Fibroblast of lung (primary cell): ENCODE measurements at regions not wholly inside any gene's neighbourhood (a gene's known extent, or its start where the extent isn't known, plus 50 kb on each side); places are given as distances from the start of the nearest gene placed in this dataset.

Experiments
- DNase-seq, 2 donors: peaks; one replicate each; pipeline versions ENCODE4 v3.0.0 to v3.0.0-alpha.2; 2010; ENCODE audit warnings: low read depth in 2 of 2
- H2AFZ ChIP-seq: 2 replicates; pipeline ENCODE4 v1.5.1; 2012; ENCODE audit warnings: low read length, control low read depth, inconsistent platforms
- H3K27ac ChIP-seq: 2 replicates; pipeline ENCODE4 v1.5.1; 2011; ENCODE audit warnings: low read length, control low read depth; ENCODE audit not compliant: insufficient read depth
- H3K27me3 ChIP-seq: 2 replicates; pipeline ENCODE4 v1.5.1; 2011; ENCODE audit warnings: mild to moderate bottlenecking, low read length; ENCODE audit not compliant: control insufficient read depth, insufficient read depth
- H3K36me3 ChIP-seq: 2 replicates; pipeline ENCODE4 v1.5.1; 2011; ENCODE audit warnings: low read length; ENCODE audit not compliant: control insufficient read depth, insufficient read depth
- H3K4me1 ChIP-seq: 2 replicates; pipeline ENCODE4 v1.5.1; 2011; ENCODE audit warnings: low read length; ENCODE audit not compliant: control insufficient read depth, insufficient read depth; ENCODE audit errors: extremely low read depth
- H3K4me2 ChIP-seq: 2 replicates; pipeline ENCODE4 v1.5.1; 2011; ENCODE audit warnings: low read length, control low read depth; ENCODE audit not compliant: insufficient read depth; ENCODE audit errors: extremely low read depth
- H3K4me3 ChIP-seq, 4 experiments: fragments of 200-600 bp in 1 of 4; sonication (generic) in 1 of 4; replicated peaks in 1 of 4; 2 replicates each; pipeline ENCODE4 v1.5.1; 2011 to 2016; ENCODE audit warnings: low read length in 4 of 4, low read depth in 3 of 4, mild to moderate bottlenecking in 3 of 4, control low read depth in 2 of 4, inconsistent platforms in 1 of 4, mixed read lengths in 1 of 4; ENCODE audit not compliant: insufficient read depth in 1 of 4; ENCODE audit errors: control extremely low read depth in 1 of 4
- H3K79me2 ChIP-seq: 2 replicates; pipeline ENCODE4 v1.5.1; 2012; ENCODE audit warnings: mild to moderate bottlenecking, low read length, inconsistent platforms; ENCODE audit not compliant: control insufficient read depth, insufficient read depth
- H3K9ac ChIP-seq: 2 replicates; pipeline ENCODE4 v1.5.1; 2011; ENCODE audit warnings: mild to moderate bottlenecking, low read length, control low read depth; ENCODE audit not compliant: insufficient read depth
- H3K9me3 ChIP-seq: 2 replicates; pipeline ENCODE4 v1.5.1; 2012; ENCODE audit warnings: low read depth, low read length; ENCODE audit not compliant: control insufficient read depth, insufficient read depth
- H4K20me1 ChIP-seq: 2 replicates; pipeline ENCODE4 v1.5.1; 2011; ENCODE audit warnings: low read length; ENCODE audit not compliant: control insufficient read depth, insufficient read depth; ENCODE audit errors: extremely low read depth
- CTCF ChIP-seq, 2 donors: IDR thresholded peaks in 1 of 2; conservative IDR thresholded peaks in 1 of 2; 1 replicate in 1 of 2; 2 replicates in 1 of 2; pipeline ENCODE4 v1.5.1; 2011 to 2012; ENCODE audit warnings: low read length in 2 of 2, control low read depth in 1 of 2, inconsistent platforms in 1 of 2, low read depth in 1 of 2, mild to moderate bottlenecking in 1 of 2
- EZH2 ChIP-seq: IDR thresholded peaks from 2 replicates; pipeline ENCODE4 v1.5.1; 2012; ENCODE audit warnings: low read length, control low read depth, mild to moderate bottlenecking; ENCODE audit errors: missing control alignments

GRCh38 chr3:74129611-74130010 is 484.8 kb downstream of the CNTN3 start:
- H2AFZ ChIP-seq = no peak overlapping the region
- TF ChIP-seq EZH2 (no peak), CTCF (conservative IDR thresholded peaks at IDR 0.05 in 1 of 2, IDR thresholded peaks at IDR 0.05 in 1 of 2; ENCODE audit: low read depth in 1 of 2, low read length in 2 of 2) (no peak)
- no peak overlapping the region for H3K4me2 ChIP-seq
- no peaks in the 10 kb centered on the region for H3K27me3 ChIP-seq
- no peaks in the 10 kb centered on the region for H3K36me3 ChIP-seq
- no peak overlapping the region for H3K4me3 ChIP-seq
- H3K4me1 ChIP-seq = no peaks in the 10 kb centered on the region
- no peak for DNase-seq
- no peak overlapping the region for H3K27ac ChIP-seq
- H3K9me3 ChIP-seq = no peaks in the 10 kb centered on the region
- no peaks in the 10 kb centered on the region for H3K79me2 ChIP-seq
- H4K20me1 ChIP-seq = no peaks in the 10 kb centered on the region
- no peak overlapping the region for H3K9ac ChIP-seq

GRCh38 chr3:74129056-74129455 is 485.4 kb downstream of the CNTN3 start:
- Histone ChIP-seq H2AFZ (no peak overlapping the region), H4K20me1 (no peaks in the 10 kb centered on the region), H3K27ac (no peak overlapping the region), H3K79me2 (no peaks in the 10 kb centered on the region), H3K36me3 (no peaks in the 10 kb centered on the region), H3K27me3 (no peaks in the 10 kb centered on the region), H3K9ac (no peak overlapping the region), H3K9me3 (no peaks in the 10 kb centered on the region), H3K4me1 (no peaks in the 10 kb centered on the region), H3K4me3 (no peak overlapping the region), H3K4me2 (no peak overlapping the region)
- DNase-seq = no peak
- TF ChIP-seq CTCF (conservative IDR thresholded peaks at IDR 0.05 in 1 of 2, IDR thresholded peaks at IDR 0.05 in 1 of 2; ENCODE audit: low read depth in 1 of 2, low read length in 2 of 2) (no peak), EZH2 (no peak)

GRCh38 chr3:74127256-74127655 is 487.2 kb downstream of the CNTN3 start:
- Histone ChIP-seq H4K20me1 (no peaks in the 10 kb centered on the region), H3K27ac (no peak overlapping the region), H3K4me1 (no peaks in the 10 kb centered on the region), H2AFZ (no peak overlapping the region), H3K4me2 (no peak overlapping the region), H3K9me3 (no peaks in the 10 kb centered on the region), H3K79me2 (no peaks in the 10 kb centered on the region), H3K36me3 (no peaks in the 10 kb centered on the region), H3K4me3 (no peak overlapping the region), H3K27me3 (no peaks in the 10 kb centered on the region), H3K9ac (no peak overlapping the region)
- TF ChIP-seq CTCF (conservative IDR thresholded peaks at IDR 0.05 in 1 of 2, IDR thresholded peaks at IDR 0.05 in 1 of 2; ENCODE audit: low read depth in 1 of 2, low read length in 2 of 2) = no peak
- no peak for TF ChIP-seq EZH2
- no peak for DNase-seq
